ENCODE measurements at regions not wholly inside any gene's neighbourhood (a gene's known extent, or its start where the extent isn't known, plus 50 kb on each side); places are given as distances from the start of the nearest gene placed in this dataset.
"Not testable (repeated sequence)": the region's sequence is repeated elsewhere in the genome, so short reads cannot be mapped to it uniquely, and the experiment has no call there.

DNA sequence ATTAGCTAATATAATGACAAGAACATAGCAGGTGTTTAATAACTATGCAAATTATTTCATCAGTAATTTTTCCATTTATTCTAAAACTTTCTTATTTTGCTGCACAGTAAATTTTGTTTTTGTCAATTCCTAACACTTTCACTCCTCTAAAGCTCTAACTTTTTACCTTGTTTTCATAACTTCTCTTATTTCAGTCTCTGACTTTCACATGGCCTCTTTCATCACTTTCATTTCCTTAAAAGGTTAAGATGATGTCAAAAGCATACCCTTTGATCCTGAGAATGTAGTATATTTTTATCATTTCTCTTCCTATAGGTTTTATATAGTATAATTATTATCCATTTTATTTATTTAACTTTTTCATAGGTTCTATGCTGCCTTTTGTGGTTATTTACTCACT, 1325.8 kb upstream of the ALCAM start:
- Histone ChIP-seq H3K36me3 (replicated peaks; ENCODE audit: insufficient read depth, low read length) (no peaks in the 10 kb centered on the region), H3F3A (ENCODE audit: insufficient read depth, low read length) (no peaks in the 10 kb centered on the region), H3K27me3 (replicated peaks; ENCODE audit: insufficient read depth, low read length) (no peaks in the 10 kb centered on the region), H3K9me3 (replicated peaks; ENCODE audit: insufficient read depth, low read length) (no peaks in the 10 kb centered on the region), H3K4me1 (ENCODE audit: low read length) (no peaks in the 10 kb centered on the region), H3K4me3 (ENCODE audit: low read length) (no peak overlapping the region), H3K9ac (ENCODE audit: low read length) (no peak overlapping the region), H3K4me2 (ENCODE audit: low read depth, low read length) (no peak overlapping the region), H4K20me1 (ENCODE audit: insufficient read depth, low read length) (no peaks in the 10 kb centered on the region), H3K9me2 (replicated peaks; ENCODE audit: insufficient read depth, low read length) (no peaks in the 10 kb centered on the region), H3K79me2 (ENCODE audit: low read length) (no peaks in the 10 kb centered on the region), H2AFZ (ENCODE audit: low read length) (no peak overlapping the region), H3K27ac (ENCODE audit: low read length) (no peak overlapping the region)
- no peak for TF ChIP-seq EZH2 (optimal IDR thresholded peaks at IDR 0.05; ENCODE audit: low read depth, low read length)
- TF ChIP-seq, protein P1, sequence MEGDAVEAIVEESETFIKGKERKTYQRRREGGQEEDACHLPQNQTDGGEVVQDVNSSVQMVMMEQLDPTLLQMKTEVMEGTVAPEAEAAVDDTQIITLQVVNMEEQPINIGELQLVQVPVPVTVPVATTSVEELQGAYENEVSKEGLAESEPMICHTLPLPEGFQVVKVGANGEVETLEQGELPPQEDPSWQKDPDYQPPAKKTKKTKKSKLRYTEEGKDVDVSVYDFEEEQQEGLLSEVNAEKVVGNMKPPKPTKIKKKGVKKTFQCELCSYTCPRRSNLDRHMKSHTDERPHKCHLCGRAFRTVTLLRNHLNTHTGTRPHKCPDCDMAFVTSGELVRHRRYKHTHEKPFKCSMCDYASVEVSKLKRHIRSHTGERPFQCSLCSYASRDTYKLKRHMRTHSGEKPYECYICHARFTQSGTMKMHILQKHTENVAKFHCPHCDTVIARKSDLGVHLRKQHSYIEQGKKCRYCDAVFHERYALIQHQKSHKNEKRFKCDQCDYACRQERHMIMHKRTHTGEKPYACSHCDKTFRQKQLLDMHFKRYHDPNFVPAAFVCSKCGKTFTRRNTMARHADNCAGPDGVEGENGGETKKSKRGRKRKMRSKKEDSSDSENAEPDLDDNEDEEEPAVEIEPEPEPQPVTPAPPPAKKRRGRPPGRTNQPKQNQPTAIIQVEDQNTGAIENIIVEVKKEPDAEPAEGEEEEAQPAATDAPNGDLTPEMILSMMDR (IDR thresholded peaks at IDR 0.05; ENCODE audit: low read length) = no peak
- no peak for TF ChIP-seq EZH2phosphoT487 (IDR thresholded peaks at IDR 0.05; ENCODE audit: low read length)
- peak; percentile 9 for DNase-seq

- not testable (repeated sequence) for DNase-seq; H3K4me3 ChIP-seq (ENCODE audit: low read length); H3K36me3 ChIP-seq (replicated peaks; ENCODE audit: insufficient read depth, low read length); H3K4me2 ChIP-seq (ENCODE audit: low read depth, low read length); H3K27ac ChIP-seq (ENCODE audit: low read length); H3K4me1 ChIP-seq (ENCODE audit: low read length); H3K9ac ChIP-seq (ENCODE audit: low read length); H3K9me3 ChIP-seq (replicated peaks; ENCODE audit: insufficient read depth, low read length); H3K79me2 ChIP-seq (ENCODE audit: low read length); H3K27me3 ChIP-seq (replicated peaks; ENCODE audit: insufficient read depth, low read length); H3K9me2 ChIP-seq (replicated peaks; ENCODE audit: insufficient read depth, low read length); H4K20me1 ChIP-seq (ENCODE audit: insufficient read depth, low read length); H3F3A ChIP-seq (ENCODE audit: insufficient read depth, low read length); H2AFZ ChIP-seq (ENCODE audit: low read length)
Observed at GRCh38 chr3:104043001-104043543, 1323.6 kb upstream of the ALCAM start.

GRCh38 chr3:104044002-104044401, 1322.7 kb upstream of the ALCAM start:
- H3K9me3 ChIP-seq (replicated peaks; ENCODE audit: insufficient read depth, low read length) = no peaks in the 10 kb centered on the region
- no peaks in the 10 kb centered on the region for H3F3A ChIP-seq (ENCODE audit: insufficient read depth, low read length)
- H3K79me2 ChIP-seq (ENCODE audit: low read length) = no peaks in the 10 kb centered on the region
- H3K36me3 ChIP-seq (replicated peaks; ENCODE audit: insufficient read depth, low read length) = no peaks in the 10 kb centered on the region
- no peak for DNase-seq
- H4K20me1 ChIP-seq (ENCODE audit: insufficient read depth, low read length) = no peaks in the 10 kb centered on the region
- no peak overlapping the region for H3K9ac ChIP-seq (ENCODE audit: low read length)
- H3K27ac ChIP-seq (ENCODE audit: low read length) = no peak overlapping the region
- H3K4me3 ChIP-seq (ENCODE audit: low read length) = no peak overlapping the region
- TF ChIP-seq, protein P1 (IDR thresholded peaks at IDR 0.05; ENCODE audit: low read length) = no peak
- no peak for TF ChIP-seq EZH2 (optimal IDR thresholded peaks at IDR 0.05; ENCODE audit: low read depth, low read length)
- no peak for TF ChIP-seq EZH2phosphoT487 (IDR thresholded peaks at IDR 0.05; ENCODE audit: low read length)
- H3K4me1 ChIP-seq (ENCODE audit: low read length) = no peaks in the 10 kb centered on the region
- H3K27me3 ChIP-seq (replicated peaks; ENCODE audit: insufficient read depth, low read length) = no peaks in the 10 kb centered on the region
- H2AFZ ChIP-seq (ENCODE audit: low read length) = no peak overlapping the region
- no peak overlapping the region for H3K4me2 ChIP-seq (ENCODE audit: low read depth, low read length)
- no peaks in the 10 kb centered on the region for H3K9me2 ChIP-seq (replicated peaks; ENCODE audit: insufficient read depth, low read length)

- H3K4me3 ChIP-seq (ENCODE audit: low read length) = no peak overlapping the region
- no peaks in the 10 kb centered on the region for H4K20me1 ChIP-seq (ENCODE audit: insufficient read depth, low read length)
- H3F3A ChIP-seq (ENCODE audit: insufficient read depth, low read length) = no peaks in the 10 kb centered on the region
- TF ChIP-seq EZH2 (optimal IDR thresholded peaks at IDR 0.05; ENCODE audit: low read depth, low read length) = no peak
- no peak for TF ChIP-seq EZH2phosphoT487 (IDR thresholded peaks at IDR 0.05; ENCODE audit: low read length)
- TF ChIP-seq, protein P1 (IDR thresholded peaks at IDR 0.05; ENCODE audit: low read length) = no peak
- no peak overlapping the region for H3K4me2 ChIP-seq (ENCODE audit: low read depth, low read length)
- no peaks in the 10 kb centered on the region for H3K9me2 ChIP-seq (replicated peaks; ENCODE audit: insufficient read depth, low read length)
- H3K79me2 ChIP-seq (ENCODE audit: low read length) = no peaks in the 10 kb centered on the region
- H3K9ac ChIP-seq (ENCODE audit: low read length) = no peak overlapping the region
- no peaks in the 10 kb centered on the region for H3K36me3 ChIP-seq (replicated peaks; ENCODE audit: insufficient read depth, low read length)
- H2AFZ ChIP-seq (ENCODE audit: low read length) = no peak overlapping the region
- no peaks in the 10 kb centered on the region for H3K9me3 ChIP-seq (replicated peaks; ENCODE audit: insufficient read depth, low read length)
- no peak overlapping the region for H3K27ac ChIP-seq (ENCODE audit: low read length)
- H3K27me3 ChIP-seq (replicated peaks; ENCODE audit: insufficient read depth, low read length) = no peaks in the 10 kb centered on the region
- no peak for DNase-seq
- H3K4me1 ChIP-seq (ENCODE audit: low read length) = no peaks in the 10 kb centered on the region
Observed at GRCh38 chr3:104066658-104067057, 1300.1 kb upstream of the ALCAM start.

Measured in MM.1S (cell line).